ENCODE measurements at regions not wholly inside any gene's neighbourhood (a gene's known extent, or its start where the extent isn't known, plus 50 kb on each side); places are given as distances from the start of the nearest gene placed in this dataset.

GRCh38 chr2:172372436-172372835 lies 55.0 kb upstream of the ITGA6 start:
- no peak for TF ChIP-seq CTCF (IDR thresholded peaks at IDR 0.05; ENCODE audit: control insufficient read depth, extremely low read depth, insufficient read depth)
- DNase-seq (ENCODE audit: low read depth) = no peak
- H3K4me3 ChIP-seq (ENCODE audit: low read depth, low read length) = no peak overlapping the region

GRCh38 chr2:172373076-172373475 lies 54.3 kb upstream of the ITGA6 start:
- no peak overlapping the region for H3K4me3 ChIP-seq (ENCODE audit: low read depth, low read length)
- DNase-seq (ENCODE audit: low read depth) = no peak
- TF ChIP-seq CTCF (IDR thresholded peaks at IDR 0.05; ENCODE audit: control insufficient read depth, extremely low read depth, insufficient read depth) = no peak

GRCh38 chr2:172373766-172374165 lies 53.6 kb upstream of the ITGA6 start:
- DNase-seq (ENCODE audit: low read depth) = no peak
- H3K4me3 ChIP-seq (ENCODE audit: low read depth, low read length) = no peak overlapping the region
- TF ChIP-seq CTCF (IDR thresholded peaks at IDR 0.05; ENCODE audit: control insufficient read depth, extremely low read depth, insufficient read depth) = no peak

- DNase-seq (ENCODE audit: low read depth) = no peak
- no peak overlapping the region for H3K4me3 ChIP-seq (ENCODE audit: low read depth, low read length)
- TF ChIP-seq CTCF (IDR thresholded peaks at IDR 0.05; ENCODE audit: control insufficient read depth, extremely low read depth, insufficient read depth) = no peak
These were observed 52.8 kb upstream of the ITGA6 start for GRCh38 chr2:172374318-172375240.

GRCh38 chr2:172375251-172375650 lies 52.1 kb upstream of the ITGA6 start:
- H3K4me3 ChIP-seq (ENCODE audit: low read depth, low read length) = no peak overlapping the region
- no peak for TF ChIP-seq CTCF (IDR thresholded peaks at IDR 0.05; ENCODE audit: control insufficient read depth, extremely low read depth, insufficient read depth)
- no peak for DNase-seq (ENCODE audit: low read depth)

GRCh38 chr2:172376016-172376415 lies 51.4 kb upstream of the ITGA6 start:
- no peak for TF ChIP-seq CTCF (IDR thresholded peaks at IDR 0.05; ENCODE audit: control insufficient read depth, extremely low read depth, insufficient read depth)
- no peak for DNase-seq (ENCODE audit: low read depth)
- no peak overlapping the region for H3K4me3 ChIP-seq (ENCODE audit: low read depth, low read length)
